ENCODE measurements at regions not wholly inside any gene's neighbourhood (a gene's known extent, or its start where the extent isn't known, plus 50 kb on each side); places are given as distances from the start of the nearest gene placed in this dataset.

- DNase-seq (ENCODE audit: low spot score in 2 of 2): no peak
- TF ChIP-seq POLR2A (IDR thresholded peaks at IDR 0.05) (no peak), POLR2AphosphoS5 (IDR thresholded peaks at IDR 0.05) (no peak), CTCF (IDR thresholded peaks at IDR 0.05) (no peak)
- H3K4me3 ChIP-seq: no peak overlapping the region
- intact Hi-C loops (cut with DNase I; ENCODE audit: low total_unique reads): no loop called here
- no peaks in the 10 kb centered on the region for H3K4me1 ChIP-seq
- no peaks in the 10 kb centered on the region for H3K9me3 ChIP-seq
- peaks cover 0 to 38% of the 10 kb centered on the region in 2 donors for H3K27me3 ChIP-seq
- H3K27ac ChIP-seq: no peak overlapping the region
- H3K36me3 ChIP-seq: no peaks in the 10 kb centered on the region
These were observed 252.5 kb downstream of the BCOR start for GRCh38 chrX:39845233-39845632.

DNA sequence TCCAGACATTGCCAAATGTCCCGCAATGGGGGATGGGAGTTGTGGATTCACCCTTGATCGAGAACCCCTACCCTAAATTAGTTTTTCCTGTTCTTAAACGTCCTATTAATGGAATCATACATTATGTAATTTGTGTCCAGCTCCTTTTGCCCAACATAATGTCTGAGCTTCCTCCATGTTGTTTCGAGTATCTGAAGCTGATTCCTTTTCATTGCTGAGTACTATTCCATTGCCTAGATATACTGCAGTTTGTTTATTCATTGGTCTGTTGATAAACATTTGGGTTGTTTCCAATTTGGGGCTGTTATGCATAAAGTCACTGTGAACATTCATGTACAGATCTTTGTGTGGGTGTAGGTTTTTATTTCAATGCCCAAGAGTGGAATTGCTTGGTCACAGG, 251.3 kb downstream of the BCOR start:
- Histone ChIP-seq H3K36me3 (no peaks in the 10 kb centered on the region), H3K4me3 (no peak overlapping the region), H3K27ac (no peak overlapping the region), H3K9me3 (no peaks in the 10 kb centered on the region), H3K27me3 (peaks cover 0 to 31% of the 10 kb centered on the region in 2 donors), H3K4me1 (no peaks in the 10 kb centered on the region)
- no peak for TF ChIP-seq CTCF (IDR thresholded peaks at IDR 0.05)
- TF ChIP-seq POLR2AphosphoS5 (IDR thresholded peaks at IDR 0.05): no peak
- TF ChIP-seq POLR2A (IDR thresholded peaks at IDR 0.05): no peak
- DNase-seq (ENCODE audit: low spot score in 2 of 2): no peak
- intact Hi-C loops (cut with DNase I; ENCODE audit: low total_unique reads): no loop called here

- Histone ChIP-seq H3K36me3 (no peaks in the 10 kb centered on the region), H3K9me3 (no peaks in the 10 kb centered on the region), H3K4me3 (no peak overlapping the region), H3K4me1 (no peaks in the 10 kb centered on the region), H3K27ac (no peak overlapping the region), H3K27me3 (peaks cover 0 to 36% of the 10 kb centered on the region in 2 donors)
- no peak for TF ChIP-seq CTCF (IDR thresholded peaks at IDR 0.05)
- TF ChIP-seq POLR2A (IDR thresholded peaks at IDR 0.05): no peak
- TF ChIP-seq POLR2AphosphoS5 (IDR thresholded peaks at IDR 0.05): no peak
- no peak for DNase-seq (ENCODE audit: low spot score in 2 of 2)
- intact Hi-C loops (cut with DNase I; ENCODE audit: low total_unique reads): no loop called here
These were observed 249.5 kb downstream of the BCOR start for GRCh38 chrX:39848243-39848642.

DNA sequence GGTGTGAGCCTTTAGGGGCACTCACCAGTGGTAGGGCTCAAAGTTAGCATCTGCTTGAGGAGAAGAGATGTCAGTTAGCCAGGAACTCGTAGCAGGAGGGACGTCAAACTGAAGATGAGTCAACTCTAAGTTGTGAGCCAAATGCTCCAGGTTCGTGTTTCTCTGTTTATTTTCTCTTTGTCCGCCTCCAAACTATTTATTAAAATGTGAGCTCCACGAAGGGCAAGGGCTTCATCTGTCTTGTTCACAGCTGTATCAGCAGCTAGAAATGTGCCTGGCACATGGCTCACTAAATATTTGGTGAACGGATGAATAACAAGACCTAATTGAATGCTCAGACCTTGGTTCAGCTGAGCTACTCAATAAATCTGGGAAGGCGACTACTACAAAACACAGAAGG, 248.9 kb downstream of the BCOR start:
- TF ChIP-seq POLR2AphosphoS5 (IDR thresholded peaks at IDR 0.05) (no peak), CTCF (IDR thresholded peaks at IDR 0.05) (no peak), POLR2A (IDR thresholded peaks at IDR 0.05) (no peak)
- intact Hi-C loops (cut with DNase I; ENCODE audit: low total_unique reads): no loop called here
- Histone ChIP-seq H3K36me3 (no peaks in the 10 kb centered on the region), H3K4me1 (no peaks in the 10 kb centered on the region), H3K4me3 (no peak overlapping the region), H3K27ac (no peak overlapping the region), H3K27me3 (peaks cover 0 to 40% of the 10 kb centered on the region in 2 donors), H3K9me3 (no peaks in the 10 kb centered on the region)
- no peak for DNase-seq (ENCODE audit: low spot score in 2 of 2)

DNA sequence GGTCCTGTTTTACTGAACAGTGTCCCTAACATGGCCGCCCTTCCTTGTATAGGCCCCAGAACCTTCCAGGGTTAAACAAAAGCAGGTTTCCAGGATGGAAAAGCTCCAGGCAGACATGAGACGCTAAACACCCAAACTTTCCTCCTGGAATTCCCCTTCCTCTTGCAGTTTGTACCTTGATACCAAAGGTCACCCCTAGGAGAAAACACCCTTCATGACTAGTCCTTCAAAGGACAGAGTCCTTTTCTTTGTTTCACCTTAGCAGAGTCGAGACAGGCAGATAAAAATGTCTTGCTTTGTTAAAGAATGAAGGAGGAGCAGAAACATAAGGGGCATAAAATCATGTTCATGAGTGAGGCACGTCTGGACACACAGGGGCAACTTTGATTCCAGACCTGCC, 247.5 kb downstream of the BCOR start:
- Histone ChIP-seq H3K36me3 (no peaks in the 10 kb centered on the region), H3K4me1 (no peaks in the 10 kb centered on the region), H3K9me3 (no peaks in the 10 kb centered on the region), H3K27me3 (peaks cover 0 to 41% of the 10 kb centered on the region in 2 donors), H3K27ac (no peak overlapping the region), H3K4me3 (no peak overlapping the region)
- no peak for DNase-seq (ENCODE audit: low spot score in 2 of 2)
- intact Hi-C loops (cut with DNase I; ENCODE audit: low total_unique reads): no loop called here
- TF ChIP-seq POLR2AphosphoS5 (IDR thresholded peaks at IDR 0.05): no peak
- TF ChIP-seq POLR2A (IDR thresholded peaks at IDR 0.05): no peak
- no peak for TF ChIP-seq CTCF (IDR thresholded peaks at IDR 0.05)
